HEK293T (cell line): ENCODE measurements at regions not wholly inside any gene's neighbourhood (a gene's known extent, or its start where the extent isn't known, plus 50 kb on each side); places are given as distances from the start of the nearest gene placed in this dataset.
A peak's percentile ranks its signal among the peaks of the same experiment; 100 is the strongest.

Experiments
- CTCF ChIA-PET: fragments of 350-600 bp; formaldehyde crosslinking; extraction: SDS; loops from one replicate; lab custom pipeline; 2021; ENCODE audit warnings: antibody characterized with exemption, inconsistent platforms; lab: Yijun Ruan, JAX
- POLR2A ChIA-PET: fragments of 350-600 bp; formaldehyde crosslinking; extraction: SDS; loops from one replicate; lab custom pipeline; 2020; ENCODE audit warnings: antibody characterized with exemption, inconsistent platforms; lab: Yijun Ruan, JAX
- DNase-seq: peaks from one replicate; pipeline ENCODE4 v3.0.0; 2012; ENCODE audit warnings: mixed read lengths; ENCODE audit errors: extremely low spot score
- ARNT ChIP-seq: fragments of 450-650 bp; IDR thresholded peaks from 2 replicates; pipeline ENCODE4 v1.6.1; 2017; ENCODE audit warnings: mild to moderate bottlenecking
- BHLHE40 ChIP-seq: fragments of 450-650 bp; IDR thresholded peaks from 2 replicates; pipeline ENCODE4 v1.6.1; 2016; ENCODE audit warnings: mild to moderate bottlenecking, moderate library complexity, borderline replicate concordance
- CTBP1 ChIP-seq: fragments of 450-650 bp; IDR thresholded peaks from 2 replicates; pipeline ENCODE4 v1.6.1; 2016; ENCODE audit warnings: borderline replicate concordance
- ELF4 ChIP-seq: fragments of 450-650 bp; IDR thresholded peaks from 2 replicates; pipeline ENCODE4 v1.6.1; 2017; ENCODE audit warnings: antibody characterized with exemption
- FOXA1 ChIP-seq: fragments of 450-650 bp; IDR thresholded peaks from 2 replicates; pipeline ENCODE4 v1.6.1; 2016; ENCODE audit warnings: mild to moderate bottlenecking
- FOXK2 ChIP-seq: fragments of 450-650 bp; IDR thresholded peaks from 2 replicates; pipeline ENCODE4 v1.6.1; 2016; ENCODE audit warnings: mild to moderate bottlenecking
- FOXM1 ChIP-seq: fragments of 450-650 bp; IDR thresholded peaks from 2 replicates; pipeline ENCODE4 v1.6.1; 2017; ENCODE audit warnings: mild to moderate bottlenecking, borderline replicate concordance
- HDGF ChIP-seq: fragments of 450-650 bp; IDR thresholded peaks from 2 replicates; pipeline ENCODE4 v1.6.1; 2017; ENCODE audit warnings: antibody characterized with exemption, borderline replicate concordance
- L3MBTL2 ChIP-seq: fragments of 450-650 bp; conservative IDR thresholded peaks from 2 replicates; pipeline ENCODE4 v1.6.1; 2016; ENCODE audit warnings: mild to moderate bottlenecking
- LEF1 ChIP-seq: fragments of 450-650 bp; IDR thresholded peaks from 2 replicates; pipeline ENCODE4 v1.6.1; 2017; ENCODE audit warnings: mild to moderate bottlenecking, borderline replicate concordance
- NFRKB ChIP-seq: fragments of 450-650 bp; IDR thresholded peaks from 2 replicates; pipeline ENCODE4 v1.6.1; 2016; ENCODE audit warnings: mild to moderate bottlenecking, moderate library complexity
- SP1 ChIP-seq: fragments of 450-650 bp; IDR thresholded peaks from 2 replicates; pipeline ENCODE4 v1.6.1; 2017
- SUZ12 ChIP-seq: fragments of 450-650 bp; IDR thresholded peaks from 2 replicates; pipeline ENCODE4 v1.6.1; 2016; ENCODE audit warnings: mild to moderate bottlenecking
- TARDBP ChIP-seq: fragments of 450-650 bp; IDR thresholded peaks from 2 replicates; pipeline ENCODE4 v1.6.1; 2016
- ZNF384 ChIP-seq: fragments of 450-650 bp; IDR thresholded peaks from 2 replicates; pipeline ENCODE4 v1.6.1; 2016
- TF ChIP-seq, protein P1 (sequence below): fragments of 450-650 bp; IDR thresholded peaks from 2 replicates; pipeline ENCODE4 v1.6.1; 2016

- TF ChIP-seq SP1: no peak
- TF ChIP-seq FOXA1: no peak
- TF ChIP-seq, protein P1, sequence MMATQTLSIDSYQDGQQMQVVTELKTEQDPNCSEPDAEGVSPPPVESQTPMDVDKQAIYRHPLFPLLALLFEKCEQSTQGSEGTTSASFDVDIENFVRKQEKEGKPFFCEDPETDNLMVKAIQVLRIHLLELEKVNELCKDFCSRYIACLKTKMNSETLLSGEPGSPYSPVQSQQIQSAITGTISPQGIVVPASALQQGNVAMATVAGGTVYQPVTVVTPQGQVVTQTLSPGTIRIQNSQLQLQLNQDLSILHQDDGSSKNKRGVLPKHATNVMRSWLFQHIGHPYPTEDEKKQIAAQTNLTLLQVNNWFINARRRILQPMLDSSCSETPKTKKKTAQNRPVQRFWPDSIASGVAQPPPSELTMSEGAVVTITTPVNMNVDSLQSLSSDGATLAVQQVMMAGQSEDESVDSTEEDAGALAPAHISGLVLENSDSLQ: no peak
- TF ChIP-seq FOXM1: no peak
- no peak for TF ChIP-seq HDGF
- no peak for TF ChIP-seq ARNT
- no peak for TF ChIP-seq TARDBP
- no peak for TF ChIP-seq CTBP1
- no peak for TF ChIP-seq NFRKB
- TF ChIP-seq ELF4: no peak
- no peak for TF ChIP-seq L3MBTL2
- no peak for TF ChIP-seq SUZ12
- no peak for TF ChIP-seq LEF1
- TF ChIP-seq ZNF384: no peak
- no peak for TF ChIP-seq FOXK2
- TF ChIP-seq BHLHE40: no peak
- CTCF ChIA-PET: interaction anchor here (0.6 kb wide), 1 partner anchor 44 kb away, joined by 4 read pairs; no protein-coding TSS in a partner anchor
These were observed 176.5 kb downstream of the SEC14L1 start for GRCh38 chr17:77317091-77317750.

DNA sequence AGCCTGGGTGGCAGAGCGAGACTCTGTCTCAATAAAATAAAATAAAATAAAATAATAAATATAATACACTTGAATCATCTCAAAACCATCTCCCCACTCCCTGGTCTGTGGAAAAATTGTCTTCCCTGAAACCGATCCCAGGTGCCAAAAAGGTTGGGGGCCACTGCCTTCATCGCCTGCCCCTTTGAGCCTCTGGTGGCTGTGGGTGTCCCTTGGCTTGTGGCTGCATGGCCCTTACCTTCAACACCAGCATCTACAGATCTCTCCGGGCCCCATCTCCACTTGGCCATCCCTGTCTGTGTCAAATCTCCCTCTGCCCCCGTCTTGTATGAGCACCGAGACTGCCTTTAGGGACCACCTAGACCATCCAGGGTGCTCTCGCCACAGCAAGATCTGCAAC, 177.3 kb downstream of the SEC14L1 start:
- no peak for TF ChIP-seq CTBP1
- no peak for TF ChIP-seq FOXM1
- TF ChIP-seq NFRKB: no peak
- TF ChIP-seq FOXK2: no peak
- no peak for TF ChIP-seq LEF1
- TF ChIP-seq SP1: no peak
- TF ChIP-seq L3MBTL2: no peak
- TF ChIP-seq HDGF: no peak
- TF ChIP-seq FOXA1: no peak
- TF ChIP-seq ZNF384: no peak
- no peak for TF ChIP-seq BHLHE40
- TF ChIP-seq SUZ12: no peak
- TF ChIP-seq, protein P1: no peak
- no peak for DNase-seq
- POLR2A ChIA-PET: no interaction called here
- CTCF ChIA-PET: no interaction called here

More at GRCh38 chr17:77317091-77317750, 176.5 kb downstream of the SEC14L1 start:
- POLR2A ChIA-PET: no interaction called here
- no peak for DNase-seq

DNA sequence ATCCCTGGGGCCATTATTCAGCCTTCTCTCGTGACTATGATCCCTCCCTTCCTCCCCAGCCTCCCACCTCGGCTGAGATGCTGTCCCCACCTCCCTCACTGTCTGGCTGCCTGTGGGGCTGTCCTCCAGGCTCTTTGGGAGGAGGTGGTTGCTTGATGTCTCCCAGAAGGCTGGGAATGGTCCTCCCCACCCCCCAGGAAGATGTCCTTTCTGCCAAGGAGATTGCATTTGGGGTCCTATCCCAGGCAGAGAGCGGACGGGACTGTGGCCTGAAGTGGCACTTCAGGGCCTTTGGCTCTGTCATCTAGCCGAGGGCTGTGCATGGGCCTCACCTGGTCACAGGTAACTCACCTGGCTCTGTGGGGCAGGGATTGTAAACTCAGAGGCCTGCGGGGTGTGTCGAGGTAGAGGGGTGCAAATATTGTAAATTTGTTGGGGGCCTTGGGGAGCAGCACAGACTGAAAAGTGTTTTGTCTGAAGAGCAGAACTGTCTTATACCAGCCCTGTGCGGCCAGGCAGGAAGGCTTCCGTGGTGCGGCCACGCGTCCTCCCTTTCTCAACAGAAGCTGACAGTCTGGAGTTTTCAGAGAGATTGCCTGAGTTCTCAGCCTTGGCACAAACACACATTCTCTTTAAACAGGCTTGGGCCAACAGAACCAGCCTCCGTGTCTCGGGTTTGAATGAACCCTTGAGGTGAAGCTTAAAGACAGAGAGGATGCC, 177.9 kb downstream of the SEC14L1 start:
- no peak for DNase-seq
- TF ChIP-seq ARNT (no peak), LEF1 (no peak), NFRKB (no peak), HDGF (no peak), TARDBP (no peak)
- TF ChIP-seq, protein P1: no peak
- ChIA-PET CTCF (no interaction called here), POLR2A (no interaction called here)

- peak; percentile 67 for DNase-seq
- CTCF ChIA-PET: no interaction called here
- TF ChIP-seq FOXK2 (no peak), LEF1 (no peak), FOXA1 (no peak), BHLHE40 (no peak), FOXM1 (no peak), CTBP1 (no peak), ZNF384 (no peak)
- TF ChIP-seq, protein P1: no peak
- POLR2A ChIA-PET: no interaction called here
These were observed 178.7 kb downstream of the SEC14L1 start for GRCh38 chr17:77319211-77320043.

DNA sequence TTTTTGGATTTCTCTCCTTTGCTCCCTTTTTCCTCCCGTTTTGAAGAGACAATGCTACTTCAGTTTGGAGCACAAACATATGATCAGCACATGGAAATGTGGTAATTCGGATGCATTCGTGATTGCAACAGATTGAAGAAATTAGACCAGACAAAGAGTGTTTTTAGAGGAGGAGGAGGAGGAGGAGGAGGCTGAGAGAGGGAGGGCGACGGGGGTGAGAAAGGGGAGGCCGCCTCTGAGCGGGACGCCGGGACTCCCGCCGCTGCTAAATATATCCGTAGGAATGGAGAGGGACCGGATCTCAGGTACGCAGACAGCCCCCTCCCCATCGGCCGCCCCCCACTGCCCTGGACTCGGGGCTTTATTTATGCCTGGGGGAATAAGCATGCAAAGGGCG, 179.3 kb downstream of the SEC14L1 start:
- ChIA-PET CTCF (no interaction called here), POLR2A (no interaction called here)
- DNase-seq: no peak
- no peak for TF ChIP-seq FOXM1
- peak; percentile 55; the same call in 1 of the 2 replicates for TF ChIP-seq L3MBTL2
- TF ChIP-seq TARDBP: no peak
- TF ChIP-seq CTBP1: no peak
- TF ChIP-seq SUZ12: no peak
